Activated gamma-delta T cell treated with Interleukin-2 at 50 U/mL for 16 hours (primary cell): ENCODE measurements at regions not wholly inside any gene's neighbourhood (a gene's known extent, or its start where the extent isn't known, plus 50 kb on each side); places are given as distances from the start of the nearest gene placed in this dataset.
"Not testable (repeated sequence)": the region's sequence is repeated elsewhere in the genome, so short reads cannot be mapped to it uniquely, and the experiment has no call there.

Experiments used
- DNase-seq: peaks from one replicate; pipeline ENCODE4 v3.0.0-alpha.2; 2020

DNA sequence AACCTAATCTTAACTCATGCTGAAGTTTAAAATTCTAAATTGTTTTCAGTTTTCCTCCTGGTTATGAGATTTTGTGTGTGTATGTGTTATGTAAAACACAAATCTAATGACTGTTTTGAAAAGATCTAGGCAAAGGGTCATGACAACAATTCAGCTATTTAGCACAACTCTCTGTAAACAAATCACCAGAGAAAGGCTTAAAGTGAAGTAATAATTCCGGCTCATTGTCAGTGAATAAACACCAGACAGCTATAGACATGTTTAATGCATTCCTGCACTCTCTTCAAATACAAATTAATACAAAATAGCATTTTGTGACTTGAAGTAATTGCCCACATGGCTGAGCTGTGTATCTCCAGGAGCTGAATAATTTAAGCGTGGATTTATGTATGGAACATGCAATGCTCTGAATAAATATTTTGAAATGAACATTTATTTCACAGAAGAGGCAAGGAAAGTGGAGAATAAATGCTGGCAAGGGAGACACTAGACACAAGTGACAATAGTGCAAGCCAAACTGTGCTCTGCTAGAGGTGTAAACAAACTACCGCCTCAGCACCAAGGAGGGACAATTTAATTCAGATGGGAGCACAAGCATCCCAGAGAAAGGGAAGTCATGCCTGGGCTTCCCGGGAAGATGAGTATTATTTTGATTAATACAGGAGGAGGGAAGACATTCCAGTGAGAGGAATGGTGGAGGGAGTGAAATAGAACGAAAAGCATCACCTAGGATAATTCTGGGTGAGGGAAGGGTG is 133.6 kb upstream of the XPO1 start:
- DNase-seq, result no peak

GRCh38 chr2:61670591-61671501 is 132.7 kb upstream of the XPO1 start:
- DNase-seq, result peak; percentile 24

DNA sequence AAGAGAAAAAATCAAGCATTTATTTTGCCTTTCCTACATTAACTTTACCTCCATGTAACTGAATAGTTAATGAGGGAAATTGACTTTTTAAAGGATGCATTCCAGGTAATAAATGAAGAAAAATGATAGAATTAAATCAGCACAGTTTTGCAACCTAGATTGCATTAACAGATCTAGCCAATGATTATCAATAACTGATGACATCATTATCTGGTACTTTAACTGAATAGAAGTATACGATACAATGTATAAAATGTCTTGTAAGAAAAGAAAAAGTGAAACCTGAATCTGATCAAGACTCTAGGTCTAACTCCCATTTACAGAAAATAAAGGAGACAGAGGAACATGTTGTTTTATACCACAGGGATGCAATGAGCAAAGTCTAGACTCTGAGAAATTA is 126.0 kb upstream of the XPO1 start:
- DNase-seq, result no peak

- peak; percentile 19 for DNase-seq
These were observed 124.8 kb upstream of the XPO1 start for GRCh38 chr2:61662990-61663389.

DNA sequence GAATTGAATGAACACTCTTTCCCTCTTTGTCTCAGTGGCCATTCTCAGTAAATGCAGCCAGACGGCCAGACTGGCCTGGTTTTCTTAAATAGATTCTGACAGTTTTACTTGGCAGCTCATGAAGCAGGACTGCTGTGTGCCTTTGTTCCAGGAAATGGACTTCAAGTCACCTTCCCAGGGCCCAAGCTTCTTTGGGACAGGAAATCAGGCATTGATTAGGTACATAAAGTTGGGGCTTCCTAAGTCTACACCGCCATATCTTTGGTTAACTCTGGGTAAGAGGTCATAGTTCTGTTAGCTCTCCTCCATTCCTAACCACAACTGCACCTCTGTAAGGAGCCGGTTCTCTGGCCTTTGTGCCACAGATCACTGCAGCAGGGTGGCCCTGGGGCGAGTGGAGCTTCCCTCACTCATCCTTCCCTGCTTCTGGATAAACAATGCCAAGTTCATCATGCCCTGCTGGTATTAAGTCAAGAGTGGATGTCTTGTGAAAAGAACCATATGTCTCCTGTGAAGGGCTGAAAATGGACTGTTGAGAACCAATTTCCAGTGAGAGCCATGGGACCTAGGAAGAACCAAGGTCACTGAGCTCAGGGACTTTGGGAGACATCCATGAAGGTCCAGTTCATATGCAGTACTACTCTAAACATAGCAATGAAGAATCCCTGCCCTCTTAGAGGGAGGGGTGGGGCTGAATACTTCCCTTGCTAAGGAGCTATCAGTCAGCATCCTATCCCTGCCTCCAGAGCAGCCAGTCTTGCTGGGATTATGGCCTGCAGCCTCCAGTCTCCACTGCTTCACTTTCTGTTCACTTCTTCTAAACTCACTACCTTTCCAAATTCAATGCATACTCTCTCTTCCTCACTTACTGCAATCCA is 122.6 kb upstream of the XPO1 start:
- no peak for DNase-seq

DNA sequence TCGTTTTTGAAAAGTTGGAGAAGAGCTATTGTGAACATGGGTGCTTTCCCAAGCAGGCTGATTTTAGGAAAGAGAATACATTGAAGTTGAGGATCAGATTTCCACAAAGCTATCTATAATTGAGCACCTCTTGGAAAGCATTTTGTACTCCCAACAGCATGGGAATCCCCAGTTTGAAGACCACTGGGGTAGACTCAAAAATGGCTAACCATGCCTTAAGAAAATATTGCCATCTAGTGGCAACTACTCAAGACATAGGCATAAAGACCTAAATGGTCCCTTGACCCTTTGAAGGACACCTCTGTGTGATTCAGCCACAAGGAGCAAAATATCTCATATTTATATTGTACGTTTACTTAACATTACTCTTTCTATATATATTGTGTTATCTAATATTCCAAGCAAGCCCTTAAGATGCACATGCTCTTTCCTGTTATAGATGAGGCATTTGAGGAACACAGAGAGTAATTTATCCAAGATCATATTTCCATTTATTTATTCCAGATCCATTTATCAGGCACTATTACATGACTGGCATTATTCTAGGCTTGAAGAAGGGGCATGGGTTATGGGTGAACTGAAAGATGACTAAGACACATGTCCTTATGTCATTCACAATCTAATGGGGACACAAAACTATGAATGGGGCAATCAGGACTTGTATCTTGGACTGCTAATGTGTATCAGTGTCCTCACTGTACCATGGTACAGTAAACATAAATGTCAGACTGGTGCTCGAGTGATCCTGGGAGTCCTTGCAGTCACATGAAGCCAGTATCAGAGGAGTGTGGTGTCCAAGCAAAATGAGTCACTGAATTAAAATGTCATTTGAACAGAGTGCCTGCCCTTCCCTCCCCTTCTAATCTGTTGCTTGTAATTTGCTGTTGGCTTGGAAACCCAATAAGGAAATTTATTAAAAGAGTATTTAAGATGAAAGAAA is 121.0 kb upstream of the XPO1 start:
- no peak for DNase-seq

DNA sequence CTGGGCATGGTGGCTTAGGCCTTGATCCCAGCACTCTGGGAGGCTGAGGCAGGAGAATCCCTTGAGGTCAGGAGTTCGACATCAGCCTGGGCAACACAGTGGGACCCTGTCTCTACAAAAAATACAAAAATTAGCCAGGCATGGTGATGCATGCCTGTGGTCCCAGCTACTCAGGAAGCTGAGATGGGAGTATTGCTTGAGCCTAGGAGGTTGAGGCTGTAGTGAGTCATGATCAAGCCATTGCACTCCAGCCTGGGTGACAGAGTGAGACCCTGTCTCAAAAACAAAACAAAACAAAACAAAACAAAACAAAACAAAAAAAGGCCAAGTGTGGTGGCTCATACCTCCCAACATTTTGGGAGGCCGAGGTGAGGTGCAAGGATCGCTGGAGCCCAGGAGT is 111.8 kb upstream of the XPO1 start:
- DNase-seq, result not testable (repeated sequence)

GRCh38 chr2:61649021-61649420 is 110.9 kb upstream of the XPO1 start:
- no peak for DNase-seq

- DNase-seq, result no peak
These were observed 108.9 kb upstream of the XPO1 start for GRCh38 chr2:61647044-61647443.

DNA sequence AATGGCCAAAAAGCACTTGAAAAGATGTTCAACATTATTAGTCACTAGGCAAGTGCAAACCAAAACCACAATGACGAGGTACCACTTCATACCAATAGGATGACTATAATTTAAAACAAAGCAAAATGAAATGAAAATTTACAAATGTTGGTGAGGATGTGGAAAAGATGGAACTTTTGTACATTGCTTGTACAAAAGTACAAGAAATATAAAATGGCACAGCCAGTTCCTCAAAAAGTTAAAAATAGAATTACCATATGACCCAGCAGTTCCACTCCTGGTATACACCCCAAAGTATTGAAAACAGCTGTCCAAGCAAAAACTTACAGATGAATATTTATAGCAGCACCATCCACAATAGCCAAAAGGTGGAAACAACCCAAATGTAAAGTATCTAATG is 107.8 kb upstream of the XPO1 start:
- no peak for DNase-seq

- not testable (repeated sequence) for DNase-seq
These were observed 105.0 kb upstream of the XPO1 start for GRCh38 chr2:61643153-61643552.

- no peak for DNase-seq
These were observed 102.2 kb upstream of the XPO1 start for GRCh38 chr2:61640406-61640805.

GRCh38 chr2:61639721-61640120 is 101.6 kb upstream of the XPO1 start:
- no peak for DNase-seq

GRCh38 chr2:61636686-61637085 is 98.5 kb upstream of the XPO1 start:
- DNase-seq, result no peak

- no peak for DNase-seq
These were observed 96.4 kb upstream of the XPO1 start for GRCh38 chr2:61634512-61634911.

GRCh38 chr2:61633250-61633649 is 95.1 kb upstream of the XPO1 start:
- no peak for DNase-seq

- DNase-seq, result no peak
These were observed 94.4 kb upstream of the XPO1 start for GRCh38 chr2:61632276-61633169.

- no peak for DNase-seq
These were observed 93.2 kb upstream of the XPO1 start for GRCh38 chr2:61631321-61631720.

DNA sequence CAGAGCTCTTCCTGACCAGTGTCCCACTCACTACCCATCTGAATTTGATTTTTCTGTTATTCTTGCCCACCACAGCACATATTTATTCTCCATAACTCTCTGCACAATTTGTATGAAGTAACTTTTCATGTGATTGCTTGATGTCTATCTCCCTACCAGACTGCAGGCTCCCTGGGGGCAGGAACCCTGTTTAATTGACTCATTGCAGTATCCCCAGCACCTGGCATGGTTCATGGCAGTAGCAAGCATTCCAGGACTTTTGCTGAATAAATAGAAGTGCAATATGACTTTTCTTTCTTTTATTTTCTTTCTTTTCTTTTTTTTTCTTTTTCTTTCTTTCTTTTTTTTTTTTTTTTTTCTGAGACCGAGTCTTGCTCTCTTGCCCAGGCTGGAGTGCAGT is 88.7 kb upstream of the XPO1 start:
- no peak for DNase-seq

DNA sequence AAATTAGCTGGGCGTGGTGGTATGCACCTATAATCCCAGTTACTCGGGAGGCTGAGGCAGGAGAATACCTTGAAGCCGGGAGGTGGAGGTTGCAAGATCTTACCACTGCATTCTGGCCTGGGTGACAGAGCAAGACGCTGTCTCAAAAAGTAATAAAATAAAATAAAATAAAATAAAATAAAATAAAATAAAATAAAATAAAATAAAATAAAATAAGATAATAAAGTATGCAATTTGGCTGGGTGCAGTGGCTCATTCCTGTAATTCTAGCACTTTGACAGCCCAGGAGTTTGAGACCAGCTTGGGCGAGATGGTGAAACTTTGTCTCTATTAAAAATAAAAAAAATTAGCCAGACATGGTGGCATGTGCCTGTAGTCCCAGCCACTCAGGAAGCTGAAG is 85.6 kb upstream of the XPO1 start:
- no peak for DNase-seq
